Gastrocnemius medialis (tissue), 4 donors: ENCODE measurements at regions not wholly inside any gene's neighbourhood (a gene's known extent, or its start where the extent isn't known, plus 50 kb on each side); places are given as distances from the start of the nearest gene placed in this dataset.

ENCODE experiments used
- ATAC-seq, 2 donors: fragments of 150-250 bp; one replicate each; pipeline ENCODE4 v1.9.1; 2016
- DNase-seq, 2 donors: peaks; one replicate each; pipeline ENCODE4 v3.0.0-alpha.2; 2019
- H3K27ac ChIP-seq, 4 donors: fragments of 200-600 bp; sonication (generic); 1 replicate in 1 of 4; 2 replicates in 3 of 4; pipeline ENCODE4 v1.5.1; 2016 to 2018; ENCODE audit warnings: mild to moderate bottlenecking in 2 of 4, moderate library complexity in 1 of 4
- H3K27me3 ChIP-seq, 3 donors: fragments of 200-600 bp; sonication (generic) in 2 of 3; 1 replicate in 1 of 3; 2 replicates in 2 of 3; pipeline versions ENCODE4 v1.5.1 to v1.6.0; 2016 to 2019; ENCODE audit warnings: mild to moderate bottlenecking in 1 of 3, moderate library complexity in 1 of 3
- H3K36me3 ChIP-seq, 2 donors: fragments of 200-600 bp; sonication (generic) in 1 of 2; one replicate each; pipeline ENCODE4 v1.5.1; 2017 to 2018
- H3K4me1 ChIP-seq, 2 donors: fragments of 200-600 bp; sonication (generic) in 1 of 2; one replicate each; pipeline ENCODE4 v1.5.1; 2016 to 2017; ENCODE audit warnings: mild to moderate bottlenecking in 2 of 2
- H3K4me3 ChIP-seq, 4 donors: fragments of 200-600 bp; sonication (generic) in 3 of 4; 1 replicate in 1 of 4; 2 replicates in 3 of 4; pipeline ENCODE4 v1.5.1; 2016 to 2019; ENCODE audit warnings: mild to moderate bottlenecking in 2 of 4
- H3K9me3 ChIP-seq, 3 donors: fragments of 200-600 bp; sonication (generic) in 2 of 3; 1 replicate in 1 of 3; 2 replicates in 2 of 3; pipeline ENCODE4 v1.5.1; 2016 to 2019
- POLR2A ChIP-seq, 2 donors: fragments of 450-650 bp; IDR thresholded peaks; one replicate each; pipeline ENCODE4 v1.6.1; 2017; ENCODE audit warnings: antibody characterized with exemption in 2 of 2, mild to moderate bottlenecking in 2 of 2, moderate library complexity in 2 of 2
- in situ Hi-C, 4 donors: fragments of 200-750 bp; cut with MboI; loops; one replicate each; pipeline versions ENCODE4 v1.15.0 to v1.8.0; 2017; ENCODE audit warnings: low sequenced_read_pairs in 4 of 4
- intact Hi-C: fragments of 100-400 bp; cut with DNase I; formaldehyde crosslinking; loops from one replicate; pipeline ENCODE4 v1.15.1; 2023; ENCODE audit warnings: low total_unique reads
- TF ChIP-seq, protein P1 (sequence below), 5 experiments: fragments of 450-650 bp in 3 of 5; fragments of 200-600 bp in 2 of 5; sonication (generic) in 2 of 5; IDR thresholded peaks in 4 of 5; conservative IDR thresholded peaks in 1 of 5; 1 replicate in 4 of 5; 2 replicates in 1 of 5; pipeline ENCODE4 v1.5.1; 2016 to 2019; ENCODE audit warnings: antibody characterized with exemption in 5 of 5, mild to moderate bottlenecking in 3 of 5, moderate library complexity in 3 of 5

DNA sequence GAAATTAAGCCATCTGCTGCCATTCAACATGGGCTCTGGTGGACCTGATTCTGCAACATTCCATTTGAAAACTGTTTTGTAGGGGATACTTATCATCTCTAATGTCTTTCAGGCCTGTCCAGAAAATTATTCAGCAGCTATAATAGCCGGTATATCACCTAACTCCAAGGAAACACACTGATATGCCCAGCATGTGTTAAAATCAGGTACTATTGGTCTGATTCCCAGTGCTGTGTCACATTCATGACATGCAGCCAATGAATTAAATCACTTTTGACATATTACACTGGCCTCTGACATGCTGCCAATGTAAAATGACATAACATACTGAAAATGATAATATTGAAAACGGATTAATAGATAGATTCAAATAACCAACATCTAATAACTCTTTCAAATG is 60.5 kb upstream of the IRX5 start:
- TF ChIP-seq, protein P1, sequence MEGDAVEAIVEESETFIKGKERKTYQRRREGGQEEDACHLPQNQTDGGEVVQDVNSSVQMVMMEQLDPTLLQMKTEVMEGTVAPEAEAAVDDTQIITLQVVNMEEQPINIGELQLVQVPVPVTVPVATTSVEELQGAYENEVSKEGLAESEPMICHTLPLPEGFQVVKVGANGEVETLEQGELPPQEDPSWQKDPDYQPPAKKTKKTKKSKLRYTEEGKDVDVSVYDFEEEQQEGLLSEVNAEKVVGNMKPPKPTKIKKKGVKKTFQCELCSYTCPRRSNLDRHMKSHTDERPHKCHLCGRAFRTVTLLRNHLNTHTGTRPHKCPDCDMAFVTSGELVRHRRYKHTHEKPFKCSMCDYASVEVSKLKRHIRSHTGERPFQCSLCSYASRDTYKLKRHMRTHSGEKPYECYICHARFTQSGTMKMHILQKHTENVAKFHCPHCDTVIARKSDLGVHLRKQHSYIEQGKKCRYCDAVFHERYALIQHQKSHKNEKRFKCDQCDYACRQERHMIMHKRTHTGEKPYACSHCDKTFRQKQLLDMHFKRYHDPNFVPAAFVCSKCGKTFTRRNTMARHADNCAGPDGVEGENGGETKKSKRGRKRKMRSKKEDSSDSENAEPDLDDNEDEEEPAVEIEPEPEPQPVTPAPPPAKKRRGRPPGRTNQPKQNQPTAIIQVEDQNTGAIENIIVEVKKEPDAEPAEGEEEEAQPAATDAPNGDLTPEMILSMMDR (IDR thresholded peaks at IDR 0.05 in 4 of 5, conservative IDR thresholded peaks at IDR 0.05 in 1 of 5), result no peak
- TF ChIP-seq POLR2A (IDR thresholded peaks at IDR 0.05), result no peak
- no peak overlapping the region for H3K4me3 ChIP-seq
- H3K4me1 ChIP-seq, result no peaks in the 10 kb centered on the region
- no peaks in the 10 kb centered on the region for H3K36me3 ChIP-seq
- no peak overlapping the region for H3K27ac ChIP-seq
- in situ Hi-C loops (no loop called here), intact Hi-C loops (no loop called here)
- ATAC-seq, result no peak
- DNase-seq, result no peak
- no peaks in the 10 kb centered on the region for H3K27me3 ChIP-seq
- no peaks in the 10 kb centered on the region for H3K9me3 ChIP-seq

DNA sequence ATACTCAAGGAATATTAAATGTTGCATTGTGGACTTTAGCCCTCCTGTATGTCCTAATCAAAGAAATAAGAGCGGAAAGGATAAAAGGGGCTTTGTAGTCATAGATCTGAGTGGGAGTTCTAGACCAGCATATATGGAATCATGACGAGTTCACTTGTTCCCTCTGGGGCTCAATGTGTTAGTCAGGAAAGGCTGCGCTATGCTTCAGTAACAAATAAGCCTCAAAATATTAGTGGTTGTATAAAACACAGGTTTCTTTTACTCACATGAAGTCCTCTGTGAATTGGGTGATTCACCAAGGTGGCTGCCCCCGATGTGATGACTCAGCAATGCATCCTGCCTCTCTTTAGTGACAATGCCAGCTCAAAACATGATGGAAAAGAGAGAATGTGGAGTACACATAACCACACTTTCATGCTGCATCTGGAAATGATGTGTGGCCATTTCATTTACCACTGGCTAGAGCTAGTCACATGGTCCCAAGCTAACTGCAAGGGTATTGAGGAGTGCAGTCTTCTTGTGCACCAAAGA is 63.3 kb upstream of the IRX5 start:
- no peak for ATAC-seq
- in situ Hi-C loops, result no loop called here
- H3K27ac ChIP-seq, result no peak overlapping the region

GRCh38 chr16:54862529-54862928 is 68.1 kb upstream of the IRX5 start:
- intact Hi-C loops (no loop called here), in situ Hi-C loops (no loop called here)
- no peak for DNase-seq
- TF ChIP-seq, protein P1 (IDR thresholded peaks at IDR 0.05 in 4 of 5, conservative IDR thresholded peaks at IDR 0.05 in 1 of 5), result no peak
- no peak for TF ChIP-seq POLR2A (IDR thresholded peaks at IDR 0.05)
- Histone ChIP-seq H3K27me3 (no peaks in the 10 kb centered on the region), H3K36me3 (no peaks in the 10 kb centered on the region), H3K4me3 (no peak overlapping the region), H3K9me3 (no peaks in the 10 kb centered on the region), H3K4me1 (no peaks in the 10 kb centered on the region), H3K27ac (no peak overlapping the region)
- ATAC-seq, result no peak

More for the DNA sequence above, 63.3 kb upstream of the IRX5 start:
- intact Hi-C loops, result no loop called here
- TF ChIP-seq, protein P1 (IDR thresholded peaks at IDR 0.05 in 4 of 5, conservative IDR thresholded peaks at IDR 0.05 in 1 of 5), result no peak
- TF ChIP-seq POLR2A (IDR thresholded peaks at IDR 0.05), result no peak
- H3K4me3 ChIP-seq, result no peak overlapping the region
- H3K36me3 ChIP-seq, result no peaks in the 10 kb centered on the region
- no peaks in the 10 kb centered on the region for H3K9me3 ChIP-seq
- no peaks in the 10 kb centered on the region for H3K27me3 ChIP-seq
- no peaks in the 10 kb centered on the region for H3K4me1 ChIP-seq
- DNase-seq, result no peak

GRCh38 chr16:54856871-54857270 is 73.8 kb upstream of the IRX5 start:
- Histone ChIP-seq H3K4me1 (no peaks in the 10 kb centered on the region), H3K27me3 (no peaks in the 10 kb centered on the region), H3K4me3 (no peak overlapping the region), H3K36me3 (no peaks in the 10 kb centered on the region), H3K27ac (no peak overlapping the region), H3K9me3 (no peaks in the 10 kb centered on the region)
- in situ Hi-C loops (no loop called here), intact Hi-C loops (no loop called here)
- DNase-seq, result no peak
- ATAC-seq, result no peak
- TF ChIP-seq, protein P1 (IDR thresholded peaks at IDR 0.05 in 4 of 5, conservative IDR thresholded peaks at IDR 0.05 in 1 of 5), result no peak
- TF ChIP-seq POLR2A (IDR thresholded peaks at IDR 0.05), result no peak

GRCh38 chr16:54847609-54848008 is 83.1 kb upstream of the IRX5 start:
- Histone ChIP-seq H3K4me3 (no peak overlapping the region), H3K36me3 (no peaks in the 10 kb centered on the region), H3K9me3 (no peaks in the 10 kb centered on the region), H3K27me3 (no peaks in the 10 kb centered on the region), H3K27ac (no peak overlapping the region), H3K4me1 (no peaks in the 10 kb centered on the region)
- TF ChIP-seq POLR2A (IDR thresholded peaks at IDR 0.05), result no peak
- TF ChIP-seq, protein P1 (IDR thresholded peaks at IDR 0.05 in 4 of 5, conservative IDR thresholded peaks at IDR 0.05 in 1 of 5), result no peak
- DNase-seq (no peak), ATAC-seq (no peak)
- in situ Hi-C loops, result no loop called here
- intact Hi-C loops, result no loop called here
